H1 (cell line): ENCODE measurements at regions not wholly inside any gene's neighbourhood (a gene's known extent, or its start where the extent isn't known, plus 50 kb on each side); places are given as distances from the start of the nearest gene placed in this dataset.

Experiments used
- CTCF ChIA-PET: fragments of 300-600 bp; sonication (Branson Sonifier 250); formaldehyde crosslinking; loops from one replicate; lab custom pipeline; 2021; ENCODE audit not compliant: partially characterized antibody; lab: Charles Lee
- POLR2A ChIA-PET: fragments of 300-600 bp; sonication (Branson Sonifier 250); formaldehyde crosslinking; loops from one replicate; lab custom pipeline; 2021; ENCODE audit warnings: inconsistent platforms; ENCODE audit not compliant: partially characterized antibody; lab: Charles Lee
- DNase-seq, 2 experiments: peaks; one replicate each; pipeline versions ENCODE4 v3.0.0 to v3.0.0-alpha.2; 2010 to 2022; ENCODE audit warnings: low spot score in 2 of 2, low read depth in 1 of 2, mixed read lengths in 1 of 2
- FAIRE-seq: peaks from 2 replicates; lab custom pipeline; 2011; peaks lifted over from hg19 to GRCh38; lab: Jason Lieb, UNC
- H2AFZ ChIP-seq: 2 replicates; pipeline ENCODE4 v1.8.1; 2012; ENCODE audit warnings: low read length, inconsistent platforms
- H2AK5ac ChIP-seq: 2 replicates; pipeline ENCODE4 v1.6.1; 2013; ENCODE audit warnings: low read depth, low read length
- H2BK120ac ChIP-seq: replicated peaks from 2 replicates; pipeline ENCODE3; 2013; ENCODE audit warnings: low read depth, low read length, inconsistent platforms
- H2BK12ac ChIP-seq: 2 replicates; pipeline ENCODE4 v1.6.1; 2013; ENCODE audit warnings: low read depth, low read length
- H2BK15ac ChIP-seq: 2 replicates; pipeline ENCODE4 v1.6.1; 2013; ENCODE audit warnings: low read length
- H2BK20ac ChIP-seq: 2 replicates; pipeline ENCODE4 v1.6.1; 2013; ENCODE audit warnings: low read length
- H2BK5ac ChIP-seq: 2 replicates; pipeline ENCODE4 v1.6.1; 2013; ENCODE audit warnings: low read depth, low read length
- H3K14ac ChIP-seq: 2 replicates; pipeline ENCODE4 v1.6.1; 2013; ENCODE audit warnings: inconsistent platforms; ENCODE audit not compliant: insufficient read length
- H3K18ac ChIP-seq: 2 replicates; pipeline ENCODE4 v1.6.1; 2013; ENCODE audit warnings: low read length; ENCODE audit errors: extremely low read depth
- H3K23ac ChIP-seq: 2 replicates; pipeline ENCODE4 v1.6.1; 2013; ENCODE audit warnings: inconsistent platforms; ENCODE audit not compliant: insufficient read length
- H3K23me2 ChIP-seq: 2 replicates; pipeline ENCODE4 v1.6.1; 2013; ENCODE audit warnings: low read depth, low read length
- H3K27ac ChIP-seq: 2 replicates; pipeline ENCODE4 v1.6.1; 2011; ENCODE audit warnings: low read depth, low read length, inconsistent platforms
- H3K27me3 ChIP-seq, 4 experiments: replicated peaks in 1 of 4; 1 replicate in 1 of 4; 2 replicates in 3 of 4; pipeline versions ENCODE4 v1.6.1 to v1.8.1; 2011 to 2013; ENCODE audit warnings: low read length in 3 of 4, mild to moderate bottlenecking in 3 of 4, inconsistent platforms in 2 of 4, mixed read lengths in 2 of 4, moderate library complexity in 1 of 4; ENCODE audit not compliant: control insufficient read depth in 3 of 4, insufficient read depth in 3 of 4; ENCODE audit errors: extremely low read depth in 1 of 4
- H3K36me3 ChIP-seq, 4 experiments: 2 replicates each; pipeline versions ENCODE4 v1.6.1 to v1.8.1; 2011 to 2013; ENCODE audit warnings: mild to moderate bottlenecking in 4 of 4, low read length in 3 of 4, moderate library complexity in 2 of 4, control low read depth in 1 of 4, inconsistent platforms in 1 of 4; ENCODE audit not compliant: insufficient read depth in 4 of 4, control insufficient read depth in 2 of 4
- H3K4ac ChIP-seq: replicated peaks from 2 replicates; pipeline ENCODE3; 2013; ENCODE audit warnings: low read length, low read depth, mixed read lengths, inconsistent platforms; ENCODE audit not compliant: insufficient read length
- H3K4me1 ChIP-seq, 4 experiments: replicated peaks in 1 of 4; 1 replicate in 1 of 4; 2 replicates in 3 of 4; pipeline versions ENCODE4 v1.6.1 to v1.8.1; 2011 to 2013; ENCODE audit warnings: low read length in 3 of 4, inconsistent platforms in 2 of 4, mixed read lengths in 1 of 4; ENCODE audit not compliant: insufficient read depth in 4 of 4, control insufficient read depth in 3 of 4
- H3K4me2 ChIP-seq, 2 experiments: 2 replicates each; pipeline versions ENCODE4 v1.6.1 to v1.8.1; 2011 to 2013; ENCODE audit warnings: low read depth in 2 of 2, low read length in 2 of 2, control low read depth in 1 of 2, inconsistent platforms in 1 of 2, mild to moderate bottlenecking in 1 of 2; ENCODE audit not compliant: insufficient read depth in 1 of 2
- H3K4me3 ChIP-seq, 4 experiments: fragments of 200-600, 300-600 bp in 1 of 4; sonication (generic), shearing (Covaris generic), sonication (Bioruptor Twin) in 1 of 4; 2 replicates each; pipeline versions ENCODE4 v1.5.1 to v1.8.1; 2011 to 2016; ENCODE audit warnings: low read length in 4 of 4, low read depth in 3 of 4, control low read depth in 2 of 4, inconsistent platforms in 2 of 4, mild to moderate bottlenecking in 2 of 4, mixed read lengths in 1 of 4, moderate library complexity in 1 of 4; ENCODE audit not compliant: insufficient read depth in 2 of 4; ENCODE audit errors: extremely low read depth in 1 of 4
- H3K56ac ChIP-seq: replicated peaks from 2 replicates; pipeline ENCODE3; 2013; ENCODE audit warnings: low read depth, mild to moderate bottlenecking, mixed read lengths, low read length, inconsistent platforms; ENCODE audit not compliant: insufficient read length
- H3K79me1 ChIP-seq: 2 replicates; pipeline ENCODE4 v1.6.1; 2013; ENCODE audit warnings: low read depth, low read length, control low read depth
- H3K79me2 ChIP-seq, 2 experiments: 2 replicates each; pipeline versions ENCODE4 v1.6.1 to v1.8.1; 2012 to 2013; ENCODE audit warnings: low read length in 2 of 2, mild to moderate bottlenecking in 2 of 2, inconsistent platforms in 1 of 2; ENCODE audit not compliant: insufficient read depth in 2 of 2, control insufficient read depth in 1 of 2
- H3K9ac ChIP-seq, 4 experiments: replicated peaks in 1 of 4; 1 replicate in 1 of 4; 2 replicates in 3 of 4; pipeline versions ENCODE4 v1.6.1 to v1.8.1; 2011 to 2013; ENCODE audit warnings: low read depth in 3 of 4, low read length in 3 of 4, control low read depth in 2 of 4, mild to moderate bottlenecking in 2 of 4, moderate library complexity in 2 of 4, inconsistent platforms in 1 of 4; ENCODE audit errors: extremely low read depth in 1 of 4
- H3K9me3 ChIP-seq, 2 experiments: 2 replicates each; pipeline versions ENCODE4 v1.6.1 to v1.8.1; 2012 to 2013; ENCODE audit warnings: mild to moderate bottlenecking in 2 of 2, moderate library complexity in 2 of 2, control low read depth in 1 of 2, inconsistent platforms in 1 of 2, low read depth in 1 of 2, low read length in 1 of 2, mixed read lengths in 1 of 2; ENCODE audit not compliant: insufficient read depth in 2 of 2
- H4K20me1 ChIP-seq, 2 experiments: replicated peaks in 1 of 2; 2 replicates each; pipeline versions ENCODE3 to v1.8.1; 2011 to 2013; ENCODE audit warnings: inconsistent platforms in 2 of 2, low read length in 2 of 2, mild to moderate bottlenecking in 1 of 2; ENCODE audit not compliant: insufficient read depth in 2 of 2, control insufficient read depth in 1 of 2
- H4K5ac ChIP-seq: 2 replicates; pipeline ENCODE4 v1.6.1; 2013; ENCODE audit warnings: low read length, low read depth, mixed read lengths, inconsistent platforms; ENCODE audit not compliant: insufficient read length
- H4K8ac ChIP-seq: 2 replicates; pipeline ENCODE4 v1.8.0; 2013; ENCODE audit warnings: mild to moderate bottlenecking, moderate library complexity, low read length, inconsistent platforms; ENCODE audit not compliant: insufficient read depth; ENCODE audit errors: extremely low read depth
- H4K91ac ChIP-seq: replicated peaks from 2 replicates; pipeline ENCODE3; 2013; ENCODE audit warnings: low read length, mixed read lengths, inconsistent platforms; ENCODE audit not compliant: insufficient read length
- BACH1 ChIP-seq: IDR thresholded peaks from 2 replicates; pipeline ENCODE4 v1.6.1; 2012; ENCODE audit warnings: low read length, improper control_type of control experiment
- CHD1 ChIP-seq: IDR thresholded peaks from 2 replicates; pipeline ENCODE4 v1.6.1; 2012; ENCODE audit warnings: low read depth, low read length, improper control_type of control experiment
- CREB1 ChIP-seq: IDR thresholded peaks from 2 replicates; pipeline ENCODE4 v1.6.1; 2012; ENCODE audit warnings: inconsistent platforms
- EP300 ChIP-seq, 2 experiments: IDR thresholded peaks; 1 replicate in 1 of 2; 2 replicates in 1 of 2; pipeline ENCODE4 v1.6.1; 2011 to 2012; ENCODE audit warnings: low read depth in 2 of 2, low read length in 2 of 2, mild to moderate bottlenecking in 2 of 2, borderline replicate concordance in 1 of 2, inconsistent platforms in 1 of 2, moderate library complexity in 1 of 2
- EZH2 ChIP-seq: fragments of 200-600 bp; sonication (generic); IDR thresholded peaks from 2 replicates; pipeline ENCODE4 v1.7.1; 2012; ENCODE audit warnings: low read depth, mild to moderate bottlenecking, moderate library complexity, low read length, inconsistent platforms; ENCODE audit not compliant: severe bottlenecking
- GTF2F1 ChIP-seq: IDR thresholded peaks from 2 replicates; pipeline ENCODE4 v1.6.1; 2012; ENCODE audit warnings: low read depth, low read length, improper control_type of control experiment, borderline replicate concordance
- POLR2AphosphoS5 ChIP-seq: IDR thresholded peaks from 2 replicates; pipeline ENCODE4 v1.6.1; 2011; ENCODE audit warnings: low read depth, low read length
- POU5F1 ChIP-seq: IDR thresholded peaks from 2 replicates; pipeline ENCODE4 v1.6.1; 2011; ENCODE audit warnings: low read depth, mild to moderate bottlenecking, low read length, moderate library complexity
- TAF1 ChIP-seq: IDR thresholded peaks from 2 replicates; pipeline ENCODE4 v1.6.1; 2011; ENCODE audit warnings: mild to moderate bottlenecking, low read depth, low read length
- ZNF274 ChIP-seq: IDR thresholded peaks from 2 replicates; pipeline ENCODE4 v1.7.0; 2012; ENCODE audit warnings: low read length, borderline replicate concordance; ENCODE audit errors: extremely low read depth
- WGBS, 2 experiments: shearing (Covaris generic) in 1 of 2; methylation state at CpG; one replicate each; pipeline versions ENCODE4 v1.1.6 to v1.1.7; 2013 to 2015; ENCODE audit warnings: low lambda C conversion rate in 2 of 2, mixed read lengths in 2 of 2, inconsistent platforms in 1 of 2, low coverage in 1 of 2, missing lambda C conversion rate in 1 of 2; ENCODE audit not compliant: insufficient replicate concordance in 2 of 2, insufficient coverage in 1 of 2, insufficient read length in 1 of 2; ENCODE audit errors: extremely low coverage in 1 of 2, missing lambda C conversion rate in 1 of 2; 5-methylcytosine and 5-hydroxymethylcytosine counted together

- no peak overlapping the region for H3K56ac ChIP-seq
- H2AFZ ChIP-seq: no peak overlapping the region
- no peaks in the 10 kb centered on the region for H3K79me2 ChIP-seq
- no peak for FAIRE-seq
- H4K8ac ChIP-seq: no peak overlapping the region
- no peaks in the 10 kb centered on the region for H3K23me2 ChIP-seq
- H3K4me1 ChIP-seq: peaks cover 0 to 11% (median 7%) of the 10 kb centered on the region in 4 experiments; a peak in 5 of 7 replicates
- no peak overlapping the region for H3K9ac ChIP-seq
- H3K79me1 ChIP-seq: no peaks in the 10 kb centered on the region
- H3K14ac ChIP-seq: no peak overlapping the region
- H3K27me3 ChIP-seq: no peaks in the 10 kb centered on the region
- H2BK12ac ChIP-seq: no peak overlapping the region
- no peak overlapping the region; the same call in 1 of the 2 replicates for H3K18ac ChIP-seq
- no peak overlapping the region for H3K23ac ChIP-seq
- no peak overlapping the region for H3K4me2 ChIP-seq
- no peak overlapping the region for H3K4ac ChIP-seq
- no peak overlapping the region for H2BK5ac ChIP-seq
- DNase-seq: no peak
- no peak overlapping the region for H4K91ac ChIP-seq
- H2BK20ac ChIP-seq: no peak overlapping the region
- no peaks in the 10 kb centered on the region for H4K20me1 ChIP-seq
- H3K27ac ChIP-seq: no peak overlapping the region
- no peak overlapping the region for H4K5ac ChIP-seq
- H2BK15ac ChIP-seq: no peak overlapping the region
- no peaks in the 10 kb centered on the region for H3K9me3 ChIP-seq
- POLR2A ChIA-PET: no interaction called here
- no peaks in the 10 kb centered on the region for H3K36me3 ChIP-seq
- TF ChIP-seq BACH1 (no peak), POU5F1 (no peak), POLR2AphosphoS5 (no peak), GTF2F1 (no peak), TAF1 (no peak), CREB1 (no peak), EZH2 (no peak), CHD1 (no peak), EP300 (IDR thresholded peaks at IDR 0.05; ENCODE audit: borderline replicate concordance in 1 of 2, low read depth in 2 of 2, low read length in 2 of 2) (no peak), ZNF274 (no peak)
- TF ChIP-seq, all 59 proteins: peak for 0
- CTCF ChIA-PET: no interaction called here
- H2AK5ac ChIP-seq: no peak overlapping the region
- no peak overlapping the region for H2BK120ac ChIP-seq
- no peak overlapping the region for H3K4me3 ChIP-seq
- 90% methylated on average over 4 of the region's 4 CpGs; no CpG with 5 or more reads in 1 of the 2 experiments for WGBS, 2 experiments
Observed at GRCh38 chr1:228943436-228943835, 208.2 kb downstream of the RHOU start.
